ENCODE measurements at regions not wholly inside any gene's neighbourhood (a gene's known extent, or its start where the extent isn't known, plus 50 kb on each side); places are given as distances from the start of the nearest gene placed in this dataset.
"Not testable (repeated sequence)": the region's sequence is repeated elsewhere in the genome, so short reads cannot be mapped to it uniquely, and the experiment has no call there.

- H3K4me3 ChIP-seq (ENCODE audit: low read depth, low read length) = no peak overlapping the region
These were observed 397.9 kb upstream of the PIK3R1 start for GRCh38 chr5:67817652-67818051.

GRCh38 chr5:67816456-67816855, 399.1 kb upstream of the PIK3R1 start:
- H3K4me3 ChIP-seq (ENCODE audit: low read depth, low read length) = no peak overlapping the region

- H3K4me3 ChIP-seq (ENCODE audit: low read depth, low read length) = no peak overlapping the region
These were observed 399.8 kb upstream of the PIK3R1 start for GRCh38 chr5:67815455-67816391.

- H3K4me3 ChIP-seq (ENCODE audit: low read depth, low read length) = no peak overlapping the region
These were observed 400.8 kb upstream of the PIK3R1 start for GRCh38 chr5:67814569-67815311.

GRCh38 chr5:67813877-67814539, 401.5 kb upstream of the PIK3R1 start:
- H3K4me3 ChIP-seq (ENCODE audit: low read depth, low read length) = no peak overlapping the region

GRCh38 chr5:67809589-67809988, 406.0 kb upstream of the PIK3R1 start:
- no peak overlapping the region for H3K4me3 ChIP-seq (ENCODE audit: low read depth, low read length)

- no peak overlapping the region for H3K4me3 ChIP-seq (ENCODE audit: low read depth, low read length)
These were observed 407.2 kb upstream of the PIK3R1 start for GRCh38 chr5:67808340-67808739.

- no peak overlapping the region for H3K4me3 ChIP-seq (ENCODE audit: low read depth, low read length)
These were observed 408.1 kb upstream of the PIK3R1 start for GRCh38 chr5:67807439-67807888.

- H3K4me3 ChIP-seq (ENCODE audit: low read depth, low read length) = no peak overlapping the region
These were observed 408.7 kb upstream of the PIK3R1 start for GRCh38 chr5:67806654-67807438.

- H3K4me3 ChIP-seq (ENCODE audit: low read depth, low read length) = no peak overlapping the region
These were observed 409.7 kb upstream of the PIK3R1 start for GRCh38 chr5:67805666-67806348.

GRCh38 chr5:67802766-67803165, 412.8 kb upstream of the PIK3R1 start:
- H3K4me3 ChIP-seq (ENCODE audit: low read depth, low read length) = no peak overlapping the region

GRCh38 chr5:67799732-67800234, 415.8 kb upstream of the PIK3R1 start:
- H3K4me3 ChIP-seq (ENCODE audit: low read depth, low read length) = no peak overlapping the region

GRCh38 chr5:67798470-67798869, 417.1 kb upstream of the PIK3R1 start:
- not testable (repeated sequence) for H3K4me3 ChIP-seq (ENCODE audit: low read depth, low read length)

- H3K4me3 ChIP-seq (ENCODE audit: low read depth, low read length) = no peak overlapping the region
These were observed 419.6 kb upstream of the PIK3R1 start for GRCh38 chr5:67795781-67796477.

GRCh38 chr5:67793966-67794365, 421.6 kb upstream of the PIK3R1 start:
- no peak overlapping the region for H3K4me3 ChIP-seq (ENCODE audit: low read depth, low read length)

GRCh38 chr5:67793418-67793817, 422.1 kb upstream of the PIK3R1 start:
- H3K4me3 ChIP-seq (ENCODE audit: low read depth, low read length) = no peak overlapping the region

- H3K4me3 ChIP-seq (ENCODE audit: low read depth, low read length) = no peak overlapping the region
These were observed 422.7 kb upstream of the PIK3R1 start for GRCh38 chr5:67792891-67793290.

- H3K4me3 ChIP-seq (ENCODE audit: low read depth, low read length) = no peak overlapping the region
These were observed 425.2 kb upstream of the PIK3R1 start for GRCh38 chr5:67790390-67790789.

- H3K4me3 ChIP-seq (ENCODE audit: low read depth, low read length) = not testable (repeated sequence)
These were observed 435.5 kb upstream of the PIK3R1 start for GRCh38 chr5:67779893-67780623.
